NCI-H2196 (cell line): ENCODE measurements at regions not wholly inside any gene's neighbourhood (a gene's known extent, or its start where the extent isn't known, plus 50 kb on each side); places are given as distances from the start of the nearest gene placed in this dataset.
"Not testable (repeated sequence)": the region's sequence is repeated elsewhere in the genome, so short reads cannot be mapped to it uniquely, and the experiment has no call there.

Experiments used
- DNase-seq: peaks from one replicate; lab custom pipeline; 2025; ENCODE audit not compliant: unreplicated experiment; lab: John Stamatoyannopoulos, UW

- no peak for DNase-seq
Measured at GRCh38 chr7:65317372-65317771, 56.3 kb upstream of the ZNF92 start.

- no peak for DNase-seq
Measured at GRCh38 chr7:65310761-65311160, 62.9 kb upstream of the ZNF92 start.

GRCh38 chr7:65308300-65308678 is 65.4 kb upstream of the ZNF92 start:
- no peak for DNase-seq

GRCh38 chr7:65307651-65308299 is 65.9 kb upstream of the ZNF92 start:
- peak; percentile 64 for DNase-seq

GRCh38 chr7:65304175-65304574 is 69.5 kb upstream of the ZNF92 start:
- DNase-seq: no peak

- DNase-seq: no peak
Measured at GRCh38 chr7:65302883-65303282, 70.8 kb upstream of the ZNF92 start.

- DNase-seq: no peak
Measured at GRCh38 chr7:65301007-65301406, 72.6 kb upstream of the ZNF92 start.

- no peak for DNase-seq
Measured at GRCh38 chr7:65295409-65295808, 78.2 kb upstream of the ZNF92 start.

GRCh38 chr7:65290340-65290739 is 83.3 kb upstream of the ZNF92 start:
- not testable (repeated sequence) for DNase-seq

- DNase-seq: no peak
Measured at GRCh38 chr7:65287023-65287422, 86.6 kb upstream of the ZNF92 start.

GRCh38 chr7:65285906-65286864 is 87.5 kb upstream of the ZNF92 start:
- no peak for DNase-seq

- DNase-seq: not testable (repeated sequence)
Measured at GRCh38 chr7:65285241-65285640, 88.4 kb upstream of the ZNF92 start.

- no peak for DNase-seq
Measured at GRCh38 chr7:65279795-65280194, 93.9 kb upstream of the ZNF92 start.

- DNase-seq: no peak
Measured at GRCh38 chr7:65276822-65277221, 96.8 kb upstream of the ZNF92 start.

- DNase-seq: not testable (repeated sequence)
Measured at GRCh38 chr7:65271502-65271901, 102.2 kb upstream of the ZNF92 start.

GRCh38 chr7:65269150-65269856 is 104.4 kb upstream of the ZNF92 start:
- DNase-seq: peak; percentile 87

GRCh38 chr7:65268782-65269149 is 104.9 kb upstream of the ZNF92 start:
- DNase-seq: no peak

GRCh38 chr7:65265933-65266519 is 107.6 kb upstream of the ZNF92 start:
- no peak for DNase-seq

GRCh38 chr7:65264258-65264657 is 109.4 kb upstream of the ZNF92 start:
- no peak for DNase-seq

- DNase-seq: not testable (repeated sequence)
Measured at GRCh38 chr7:65260673-65261072, 113.0 kb upstream of the ZNF92 start.

- DNase-seq: not testable (repeated sequence)
Measured at GRCh38 chr7:65259864-65260525, 113.7 kb upstream of the ZNF92 start.
